Activated CD4-positive, CD25-positive, alpha-beta regulatory T cell treated with anti-CD3 and anti-CD28 coated beads, Interleukin-2, amount 50 U/mL, for 72 hours (primary cell): ENCODE measurements at regions not wholly inside any gene's neighbourhood (a gene's known extent, or its start where the extent isn't known, plus 50 kb on each side); places are given as distances from the start of the nearest gene placed in this dataset.
"Not testable (repeated sequence)": the region's sequence is repeated elsewhere in the genome, so short reads cannot be mapped to it uniquely, and the experiment has no call there.

Experiments
- DNase-seq: peaks from one replicate; pipeline ENCODE4 v3.0.0; 2021

DNA sequence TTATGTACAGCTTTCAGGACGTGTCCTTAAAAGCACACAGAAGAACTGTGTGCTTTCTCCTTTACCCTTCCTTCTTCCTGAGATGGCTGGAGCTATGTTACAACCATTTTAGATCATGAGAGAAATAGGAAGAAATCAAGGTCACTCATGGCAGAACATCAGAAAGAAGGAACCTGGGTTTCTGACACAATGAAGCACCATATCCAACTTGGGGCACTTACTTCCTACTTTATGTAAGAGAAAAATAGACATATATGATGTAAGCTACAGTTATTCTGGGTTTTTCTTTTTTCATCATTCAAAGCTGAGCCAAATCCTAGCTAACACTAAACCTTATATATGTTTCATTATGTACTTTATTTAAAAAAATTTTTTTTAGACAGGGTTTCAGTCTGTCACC lies 79.5 kb downstream of the FAM161A start:
- no peak for DNase-seq

DNA sequence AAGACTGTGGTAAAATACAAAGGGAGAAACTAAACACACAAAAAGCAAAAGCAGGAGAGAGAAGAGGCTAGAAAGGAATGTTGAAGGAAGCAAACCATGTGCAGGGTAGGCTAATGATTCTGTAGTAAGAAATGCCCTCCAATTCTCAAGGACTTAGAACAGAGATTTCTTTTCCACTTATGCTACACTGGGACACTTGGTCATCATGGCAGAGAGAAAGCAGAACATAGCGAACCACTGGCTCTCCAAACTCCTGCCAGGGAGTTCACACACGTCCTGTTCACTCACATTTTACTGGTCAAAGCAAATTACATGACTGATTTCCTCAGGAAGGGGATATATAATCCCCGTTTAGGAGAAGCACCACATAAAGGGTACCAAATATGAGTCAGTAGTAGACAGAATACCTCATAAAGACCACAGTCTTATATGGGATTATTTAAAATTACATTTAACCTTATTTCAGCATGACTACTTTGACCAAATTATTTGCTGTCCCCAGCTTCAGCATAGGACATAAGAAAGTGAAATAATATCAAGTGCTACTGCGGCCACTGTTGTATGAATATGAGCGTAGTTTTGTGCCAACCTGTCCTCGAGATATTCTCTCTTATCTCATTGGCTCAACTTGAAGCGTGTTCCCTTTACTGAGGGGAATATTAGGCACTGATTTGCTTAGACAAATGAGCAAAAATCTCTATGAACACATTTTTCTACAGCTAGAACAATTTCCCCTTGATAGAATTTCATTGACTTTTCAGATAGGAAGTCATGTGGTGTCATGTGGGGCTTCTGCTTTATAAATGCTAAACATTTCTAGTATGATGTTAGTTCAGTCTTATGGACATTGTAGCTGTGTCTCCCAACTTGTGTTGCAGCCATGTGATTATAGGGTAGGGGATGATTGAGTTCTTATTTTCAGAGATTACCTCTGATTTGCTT lies 81.7 kb downstream of the FAM161A start:
- DNase-seq, result no peak

DNA sequence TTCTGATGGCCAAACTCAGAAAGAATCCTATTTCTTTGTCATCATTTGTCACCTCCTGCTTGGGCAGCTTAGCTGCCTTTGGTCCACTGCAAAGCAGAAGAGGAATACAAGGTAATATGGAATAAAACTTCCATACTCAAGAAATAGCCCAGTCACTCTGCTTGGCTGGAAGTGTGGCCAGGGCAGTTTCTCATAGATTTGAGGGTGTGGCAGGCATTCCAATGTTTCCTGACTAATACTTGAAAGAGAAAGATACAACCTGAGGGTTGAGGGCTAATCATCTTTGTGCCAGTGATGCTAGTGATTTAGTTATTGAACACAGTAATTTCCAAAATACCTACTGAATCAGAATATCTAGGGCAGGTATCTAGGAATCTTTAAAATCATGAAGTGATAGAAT lies 83.1 kb downstream of the FAM161A start:
- DNase-seq, result no peak

DNA sequence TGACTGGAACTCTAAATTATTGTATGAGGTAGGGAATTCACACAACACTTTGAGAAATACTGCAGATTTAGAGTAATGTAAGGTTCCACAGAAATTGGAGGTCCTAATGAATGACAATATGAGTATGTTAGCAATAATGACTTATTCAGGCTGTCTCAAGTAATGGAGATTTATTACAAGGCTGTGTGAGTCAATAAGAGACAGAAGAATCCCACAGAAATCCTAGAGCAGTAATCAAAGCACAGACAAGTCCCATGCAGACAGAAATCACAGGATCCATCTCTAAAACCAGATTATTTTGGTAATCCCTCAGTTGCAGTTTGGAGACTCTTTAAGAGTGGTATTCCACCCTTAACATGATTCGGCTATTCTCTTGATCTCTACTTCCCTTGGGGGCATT lies 83.6 kb downstream of the FAM161A start:
- DNase-seq, result no peak

DNA sequence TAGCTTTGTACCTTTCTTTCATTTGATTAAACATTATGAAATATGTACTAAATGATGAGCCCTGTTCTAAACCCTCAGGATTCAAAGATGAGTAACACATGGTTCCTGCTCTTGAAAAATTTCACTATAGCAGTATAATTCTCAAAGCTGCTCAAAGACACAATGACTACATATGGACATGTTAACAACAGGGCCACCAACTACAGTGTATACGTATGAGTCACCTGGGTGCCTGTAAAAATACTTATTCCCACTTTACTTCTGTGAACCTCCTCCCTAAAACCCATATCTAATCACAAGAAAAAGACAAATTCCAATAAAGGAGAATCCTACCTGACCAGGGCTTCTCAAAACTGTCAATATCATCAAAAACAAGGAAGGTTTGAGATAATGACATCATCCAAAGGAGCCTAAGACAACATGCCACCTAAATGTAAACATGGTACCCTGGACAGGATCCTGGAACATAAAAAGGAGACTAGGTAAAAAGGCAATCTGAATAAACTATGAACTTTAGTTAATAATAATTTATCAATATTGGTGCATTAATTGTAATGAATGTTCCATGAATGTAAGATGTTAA lies 84.7 kb downstream of the FAM161A start:
- DNase-seq, result no peak

DNA sequence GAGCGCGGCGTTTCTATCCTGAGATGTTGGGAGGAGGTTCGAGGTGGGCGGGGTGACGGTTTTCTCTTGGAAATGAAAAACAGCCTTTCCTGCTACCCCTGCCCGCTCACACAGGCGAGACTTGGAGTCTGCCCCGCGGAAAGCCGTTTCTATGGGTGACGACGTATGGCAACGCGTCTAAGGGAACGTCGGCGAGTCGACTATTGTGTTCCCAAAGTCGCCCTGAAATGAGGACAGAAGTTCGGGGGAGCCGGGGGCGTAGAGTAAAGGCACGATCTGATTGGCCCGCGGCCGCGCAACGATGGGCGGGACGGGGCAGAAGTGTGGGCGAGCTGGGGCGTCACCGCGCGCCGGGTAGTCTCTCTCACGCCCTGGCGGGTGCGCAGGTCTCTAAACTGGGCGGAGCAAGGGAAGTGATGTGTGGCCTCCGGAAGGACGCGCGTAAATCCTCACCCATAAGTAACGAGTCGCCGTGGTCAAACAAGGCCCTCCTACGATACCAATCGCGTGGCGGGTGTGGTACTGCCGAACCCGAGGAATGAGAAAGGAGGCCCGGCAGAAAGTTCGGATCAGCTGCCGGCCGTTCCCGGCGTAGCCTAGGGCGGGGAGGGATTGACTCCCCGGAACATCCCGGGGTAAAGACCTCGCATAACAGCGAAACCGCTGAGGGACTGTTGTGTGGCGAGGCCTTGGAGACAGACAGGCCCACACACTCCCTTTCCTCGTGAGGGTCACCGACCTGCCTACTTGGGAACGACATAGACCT lies 89.6 kb downstream of the FAM161A start:
- peak; percentile 94 for DNase-seq

DNA sequence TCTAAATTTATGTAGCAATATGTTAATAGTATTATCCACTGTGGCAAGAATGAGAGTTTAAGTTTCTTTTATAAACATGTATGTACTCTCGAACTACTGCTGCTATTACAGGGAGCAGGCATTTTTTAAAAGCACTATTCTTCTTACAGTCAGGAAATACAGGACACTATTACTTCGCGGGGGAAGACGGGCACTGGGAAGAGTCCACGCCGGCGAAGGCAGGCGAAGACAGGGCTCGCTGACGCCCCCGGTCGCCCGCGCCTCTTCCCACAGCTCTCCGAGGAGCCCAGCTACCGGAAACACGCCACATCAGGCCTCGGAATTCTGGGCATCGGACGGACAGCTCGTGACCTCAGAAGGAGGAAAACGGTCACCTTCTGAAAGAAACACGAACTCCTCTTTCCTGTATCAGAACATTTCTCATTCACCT lies 90.2 kb downstream of the FAM161A start:
- peak; percentile 54 for DNase-seq

DNA sequence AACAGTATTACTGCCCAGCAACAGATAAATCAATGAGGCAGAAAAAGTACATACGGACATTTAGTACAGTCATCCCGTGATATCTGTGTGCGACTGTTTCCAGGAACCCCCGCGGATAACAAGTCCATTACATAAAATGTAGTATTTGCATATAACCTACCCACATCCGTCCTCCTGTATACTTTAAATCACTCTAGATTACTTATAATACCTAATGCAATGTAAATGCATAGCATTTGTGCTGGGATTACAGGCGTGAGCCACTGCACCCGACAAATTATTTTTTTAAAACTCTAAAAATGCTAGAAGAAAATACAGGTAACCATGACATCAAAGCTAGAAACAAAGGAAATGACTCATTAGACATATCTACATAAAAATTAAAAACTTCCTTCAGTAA lies 91.6 kb downstream of the FAM161A start:
- no peak for DNase-seq

DNA sequence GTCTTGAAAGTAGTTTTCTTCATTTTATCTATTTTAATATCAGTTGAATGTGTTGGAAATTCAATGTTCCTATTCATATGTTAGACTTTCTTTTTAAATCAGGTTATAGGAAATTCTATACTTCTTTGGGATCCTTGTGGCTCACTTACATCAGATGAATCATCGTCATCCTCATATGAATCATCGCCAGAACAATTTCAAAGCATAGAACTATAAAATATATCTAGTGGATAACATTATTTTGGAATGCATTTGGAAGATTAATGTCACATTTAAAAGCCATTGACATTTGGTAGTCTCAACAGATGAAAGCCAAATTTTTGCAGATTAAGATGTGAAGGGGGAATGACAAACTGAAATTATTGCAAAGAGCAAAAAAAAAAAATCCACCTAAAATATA lies 94.1 kb downstream of the FAM161A start:
- DNase-seq, result no peak

DNA sequence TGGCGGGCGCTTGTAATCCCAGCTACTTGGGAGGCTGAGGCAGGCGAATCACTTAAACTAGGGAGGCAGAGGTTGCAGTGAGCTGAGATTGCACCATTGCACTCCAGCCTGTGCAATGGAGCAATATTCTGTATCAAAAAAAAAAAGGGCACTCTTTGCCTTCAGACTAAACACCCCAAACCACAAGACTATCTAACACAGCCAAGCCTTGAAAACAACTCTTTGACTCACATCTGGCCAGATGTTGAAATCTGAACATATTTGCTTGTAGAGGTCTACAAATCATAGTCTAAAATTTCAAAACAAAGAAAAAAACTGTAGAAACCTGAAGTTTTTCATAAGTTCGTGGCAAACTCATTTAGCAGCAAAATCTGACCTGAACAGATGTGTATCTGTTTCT lies 94.9 kb downstream of the FAM161A start:
- no peak for DNase-seq

DNA sequence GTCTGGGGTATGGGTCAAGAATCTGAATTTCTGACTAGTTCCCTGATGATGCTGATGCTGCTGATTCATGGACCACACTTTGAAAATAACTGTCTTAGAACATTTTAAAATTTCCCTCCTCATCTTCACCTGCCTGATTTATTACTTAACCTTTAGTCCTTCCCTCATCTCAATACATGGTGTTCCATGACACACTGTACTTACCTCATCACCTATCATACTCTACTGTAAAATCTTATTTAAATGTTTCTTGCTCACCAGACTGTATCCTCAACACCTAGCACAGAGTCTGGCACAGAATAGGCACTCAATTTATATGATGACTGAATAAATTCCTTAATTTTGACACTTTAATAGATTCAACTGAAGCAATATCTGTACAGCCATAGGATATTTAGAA lies 95.7 kb downstream of the FAM161A start:
- no peak for DNase-seq

DNA sequence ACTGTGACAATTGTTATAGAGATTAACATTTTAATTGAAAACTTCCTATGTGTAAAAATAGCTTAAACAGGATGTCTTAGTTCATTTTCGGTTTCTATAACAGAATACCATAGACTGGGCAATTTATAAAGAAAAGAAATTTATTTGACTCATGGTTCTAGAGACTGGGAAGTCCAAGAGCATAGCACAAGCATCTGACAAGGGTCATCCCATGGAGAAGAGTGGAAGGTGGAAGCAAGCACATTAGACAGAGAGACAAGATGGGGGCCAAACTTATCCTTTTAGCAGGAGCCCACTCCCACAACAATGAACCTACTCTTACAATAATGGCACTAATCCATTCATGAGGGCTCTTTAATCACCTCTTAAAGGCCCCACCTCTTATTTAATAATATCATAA lies 100.3 kb downstream of the FAM161A start:
- DNase-seq, result no peak

DNA sequence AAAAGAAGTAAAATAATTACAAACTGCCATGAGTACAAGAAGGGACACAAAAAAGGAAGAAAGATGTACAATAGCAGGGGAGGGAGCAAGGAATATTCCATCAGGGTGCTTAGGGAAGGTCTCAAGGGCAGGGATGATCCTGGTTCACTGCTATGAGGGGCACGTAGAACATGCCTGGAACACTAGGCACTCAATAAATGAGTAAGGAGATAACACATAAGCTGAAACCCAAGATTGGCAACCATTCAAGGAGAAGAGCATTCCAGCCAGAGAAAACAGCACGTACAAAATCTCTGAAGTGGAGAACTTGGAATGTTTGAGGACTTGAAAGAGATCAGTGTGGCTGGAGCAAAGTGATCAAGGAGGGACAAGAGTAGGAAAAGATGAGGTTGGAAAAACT lies 103.2 kb downstream of the FAM161A start:
- no peak for DNase-seq

DNA sequence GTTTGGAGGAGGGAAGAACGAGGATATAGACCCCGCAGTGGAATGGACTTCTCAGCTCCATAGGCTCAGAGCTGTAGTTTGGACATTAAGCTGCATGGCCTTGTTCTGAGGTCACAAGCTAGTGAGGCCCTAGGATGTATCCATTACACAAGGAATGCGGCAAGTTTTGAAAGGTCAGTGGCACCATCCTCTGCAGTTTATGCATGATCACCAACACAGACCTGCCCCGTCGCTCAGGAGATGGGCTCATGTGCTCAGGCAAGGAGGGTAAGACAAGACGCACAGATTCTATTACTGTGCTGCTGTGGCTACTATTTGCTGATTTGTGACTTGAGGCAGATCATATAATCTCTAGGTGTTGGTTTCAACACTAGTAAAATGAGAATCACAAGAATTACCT lies 110.9 kb downstream of the FAM161A start:
- DNase-seq, result no peak

DNA sequence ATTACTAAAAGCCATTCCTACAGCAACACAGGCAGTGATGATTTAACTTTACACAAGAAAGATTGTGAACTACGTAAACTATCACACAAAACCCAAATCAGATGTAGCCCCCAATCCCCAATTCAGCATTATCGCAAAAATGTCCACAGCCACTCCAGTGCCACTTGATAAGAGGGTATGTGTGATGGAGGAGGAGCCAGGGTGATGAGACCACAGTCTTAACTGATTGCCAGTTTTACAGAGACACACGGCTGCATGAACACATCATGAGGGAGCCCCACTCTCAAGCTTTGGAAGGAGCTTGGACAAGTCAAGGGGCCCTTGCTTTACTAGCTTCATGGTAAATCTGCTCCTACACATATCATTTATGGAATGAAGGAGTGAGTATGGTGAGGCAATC lies 116.0 kb downstream of the FAM161A start:
- DNase-seq, result no peak

DNA sequence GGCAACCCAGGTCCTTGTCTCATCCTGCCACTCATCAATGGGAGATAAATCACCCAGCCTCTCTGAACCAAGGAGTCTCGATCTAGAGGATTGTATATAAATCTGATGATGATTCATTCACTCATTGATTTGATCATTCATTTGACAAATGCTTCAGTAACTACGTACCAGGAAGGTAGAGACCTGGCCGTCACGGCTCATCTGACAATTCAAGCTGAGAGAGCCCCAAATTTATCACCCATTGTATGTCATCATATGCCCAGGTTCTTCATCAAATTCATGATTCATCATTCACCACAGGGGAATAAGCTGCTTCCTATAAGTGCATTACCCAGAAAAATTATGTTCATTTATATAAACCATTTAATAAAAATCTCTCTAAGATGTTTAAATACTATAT lies 116.9 kb downstream of the FAM161A start:
- no peak for DNase-seq

DNA sequence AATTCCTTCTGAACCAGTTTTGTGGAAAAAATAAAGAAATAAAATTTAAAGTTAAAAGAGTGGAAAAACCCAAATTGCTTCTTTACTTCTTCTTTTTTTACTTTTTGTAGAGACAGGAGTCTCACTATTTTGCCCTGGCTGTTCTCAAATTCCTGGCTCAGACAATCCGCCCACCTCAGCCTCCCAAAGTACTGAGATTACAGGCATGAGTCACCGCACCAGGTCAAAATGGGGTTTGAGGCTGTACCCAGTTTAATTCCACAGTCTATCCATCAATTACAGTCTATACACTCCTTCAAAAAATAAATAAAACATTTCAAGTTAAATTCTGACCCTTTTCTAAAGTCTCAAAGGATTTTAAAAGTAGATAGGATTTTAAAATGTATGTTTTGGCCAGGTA lies 120.3 kb downstream of the FAM161A start:
- no peak for DNase-seq

DNA sequence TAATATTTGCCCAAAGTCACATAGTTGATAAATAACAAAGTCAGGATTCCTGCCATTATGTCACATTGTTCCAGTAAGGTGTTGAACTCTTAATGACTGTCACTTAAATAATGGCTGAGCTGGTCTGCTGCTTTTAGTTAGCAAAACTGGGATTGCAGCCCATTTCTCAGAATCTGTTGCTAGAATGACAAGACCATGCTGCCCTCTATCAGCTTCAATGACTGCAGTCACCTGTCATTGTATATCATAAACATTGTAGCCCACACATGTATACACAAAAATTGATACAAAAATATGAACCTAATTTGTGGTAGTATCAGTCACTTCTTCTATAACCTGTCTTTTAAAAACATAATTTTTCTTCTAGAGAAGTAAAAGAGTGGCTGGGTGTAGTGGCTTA lies 121.1 kb downstream of the FAM161A start:
- no peak for DNase-seq

DNA sequence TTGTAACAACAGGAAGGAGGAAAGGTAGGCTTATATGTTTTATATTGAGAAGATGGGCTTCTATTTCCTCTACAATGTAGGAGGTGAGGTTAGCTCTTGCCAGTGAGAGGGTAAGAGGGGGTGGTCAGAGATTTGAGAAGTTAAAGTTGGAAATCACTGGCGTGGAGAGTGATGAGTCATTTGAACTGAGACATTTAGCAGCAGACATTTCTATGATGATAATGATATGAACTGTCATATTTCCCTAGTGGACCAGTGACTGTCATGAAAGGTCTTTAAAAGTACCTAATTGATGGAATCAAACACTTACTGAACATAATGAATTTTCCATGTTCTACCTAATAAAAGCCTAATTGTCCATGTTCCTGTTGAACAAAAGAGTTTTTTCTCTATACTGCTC lies 126.1 kb downstream of the FAM161A start:
- DNase-seq, result no peak

DNA sequence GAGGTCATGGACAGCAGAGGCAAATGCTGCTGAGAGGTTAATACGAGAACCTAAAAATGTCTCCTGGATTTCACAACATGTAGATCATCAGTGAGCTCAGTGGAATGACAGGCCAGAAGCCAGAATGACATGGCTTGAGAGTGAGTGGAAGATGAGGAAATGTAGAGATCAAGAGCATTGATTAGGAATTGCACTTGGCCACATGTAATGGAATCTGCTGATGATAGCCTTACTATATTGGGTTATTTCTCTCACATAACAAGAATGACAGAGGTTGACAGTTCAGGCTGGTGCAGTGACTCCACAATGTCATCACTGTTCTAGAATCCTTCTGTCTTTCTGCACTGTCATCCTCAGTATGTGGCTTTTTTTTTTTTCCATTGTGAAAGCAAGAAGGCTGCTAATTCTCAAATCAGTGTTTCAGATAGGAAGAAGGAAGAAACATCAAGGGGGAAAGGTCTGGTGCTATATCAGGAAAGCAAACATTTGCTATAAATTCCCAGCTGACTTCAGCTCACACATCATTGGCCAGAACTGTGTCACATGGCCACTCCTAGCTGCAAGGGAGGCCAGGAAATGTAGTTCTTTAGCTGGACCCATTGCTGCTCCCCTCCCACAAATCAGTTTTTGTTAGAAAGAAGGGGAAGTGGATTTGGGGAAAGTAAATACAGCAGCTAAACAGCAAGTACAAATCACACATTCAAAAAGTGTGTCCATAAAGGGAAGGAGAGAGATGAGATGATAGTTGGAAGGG lies 127.2 kb downstream of the FAM161A start:
- no peak for DNase-seq

DNA sequence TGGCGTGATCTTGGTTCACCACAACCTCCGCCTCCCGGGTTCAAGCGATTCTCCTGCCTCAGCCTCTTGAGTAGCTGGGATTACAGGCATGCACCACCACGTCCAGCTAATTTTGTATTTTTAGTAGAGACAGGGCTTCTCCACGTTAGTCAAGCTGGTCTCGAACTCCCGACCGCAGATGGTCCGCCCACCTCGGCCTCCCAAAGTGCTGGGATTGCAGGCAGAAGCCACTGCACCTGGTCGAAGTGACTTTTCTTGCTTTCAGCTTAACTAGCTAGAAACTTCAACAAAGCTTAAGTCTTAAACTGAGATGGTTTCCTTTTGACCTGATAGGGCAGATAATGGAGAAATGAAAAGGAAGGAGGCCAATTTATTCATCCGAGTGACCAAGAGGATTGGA lies 130.5 kb downstream of the FAM161A start:
- not testable (repeated sequence) for DNase-seq

DNA sequence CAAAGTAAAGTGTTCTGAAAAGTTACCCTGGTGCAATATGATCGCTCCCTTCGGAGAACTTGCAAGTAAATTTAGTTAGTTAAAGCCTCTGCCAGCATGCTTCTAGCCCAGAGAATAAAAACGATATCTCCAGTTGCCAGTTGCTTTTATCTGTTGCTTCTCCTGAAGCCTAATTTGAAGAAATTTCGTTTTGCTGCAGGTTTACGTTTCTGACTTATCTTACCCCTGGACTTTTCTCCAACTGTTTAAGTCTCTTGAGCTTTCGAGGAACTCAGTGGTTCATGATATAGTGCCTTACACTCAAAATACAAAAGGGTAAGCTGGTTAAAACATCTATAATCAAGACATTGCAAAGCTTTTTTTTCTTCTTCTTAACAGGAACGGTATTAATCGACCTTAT lies 131.1 kb downstream of the FAM161A start:
- no peak for DNase-seq

DNA sequence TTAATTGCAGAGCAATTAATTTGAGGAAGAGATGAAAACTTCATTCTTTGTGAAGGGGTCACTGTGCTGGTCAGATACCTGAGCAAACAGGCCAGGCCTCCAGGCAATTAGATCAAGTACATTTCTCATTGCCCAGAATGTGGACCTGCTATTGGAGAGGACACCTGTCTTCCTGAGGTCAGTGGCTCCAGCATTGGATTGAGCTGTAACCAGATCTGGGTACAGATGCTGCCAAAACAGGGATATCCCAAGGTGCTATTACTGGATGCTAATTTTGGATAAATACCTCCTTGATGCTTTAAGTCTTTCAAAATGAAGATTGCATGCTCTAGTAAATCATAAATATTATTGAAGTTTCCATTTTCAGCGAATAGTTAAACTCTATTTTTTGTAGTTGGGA lies 131.5 kb downstream of the FAM161A start:
- DNase-seq, result no peak
